Esophagus muscularis mucosa (tissue), 4 donors: ENCODE measurements at regions not wholly inside any gene's neighbourhood (a gene's known extent, or its start where the extent isn't known, plus 50 kb on each side); places are given as distances from the start of the nearest gene placed in this dataset.

ENCODE experiments used
- EP300 ChIP-seq: sonication (generic); formaldehyde crosslinking; IDR thresholded peaks from one replicate; pipeline ENCODE4 v1.6.1; 2017; ENCODE audit warnings: antibody characterized with exemption
- POLR2A ChIP-seq: fragments of 450-650 bp; IDR thresholded peaks from one replicate; pipeline ENCODE4 v1.6.1; 2017; ENCODE audit warnings: antibody characterized with exemption, moderate library complexity, mild to moderate bottlenecking, low read depth
- POLR2AphosphoS5 ChIP-seq, 2 donors: sonication (generic); formaldehyde crosslinking; IDR thresholded peaks; one replicate each; pipeline ENCODE4 v1.6.1; 2017; ENCODE audit warnings: antibody characterized with exemption in 2 of 2
- TF ChIP-seq, protein P1 (sequence below), 3 experiments: fragments of 200-600 bp in 2 of 3; fragments of 450-650 bp in 1 of 3; sonication (generic) in 2 of 3; IDR thresholded peaks; one replicate each; pipeline ENCODE4 v1.5.1; 2017 to 2019; ENCODE audit warnings: antibody characterized with exemption in 3 of 3, mild to moderate bottlenecking in 2 of 3, moderate library complexity in 1 of 3

GRCh38 chr6:47116086-47116485, 74.0 kb upstream of the ADGRF1 start:
- TF ChIP-seq, protein P1, sequence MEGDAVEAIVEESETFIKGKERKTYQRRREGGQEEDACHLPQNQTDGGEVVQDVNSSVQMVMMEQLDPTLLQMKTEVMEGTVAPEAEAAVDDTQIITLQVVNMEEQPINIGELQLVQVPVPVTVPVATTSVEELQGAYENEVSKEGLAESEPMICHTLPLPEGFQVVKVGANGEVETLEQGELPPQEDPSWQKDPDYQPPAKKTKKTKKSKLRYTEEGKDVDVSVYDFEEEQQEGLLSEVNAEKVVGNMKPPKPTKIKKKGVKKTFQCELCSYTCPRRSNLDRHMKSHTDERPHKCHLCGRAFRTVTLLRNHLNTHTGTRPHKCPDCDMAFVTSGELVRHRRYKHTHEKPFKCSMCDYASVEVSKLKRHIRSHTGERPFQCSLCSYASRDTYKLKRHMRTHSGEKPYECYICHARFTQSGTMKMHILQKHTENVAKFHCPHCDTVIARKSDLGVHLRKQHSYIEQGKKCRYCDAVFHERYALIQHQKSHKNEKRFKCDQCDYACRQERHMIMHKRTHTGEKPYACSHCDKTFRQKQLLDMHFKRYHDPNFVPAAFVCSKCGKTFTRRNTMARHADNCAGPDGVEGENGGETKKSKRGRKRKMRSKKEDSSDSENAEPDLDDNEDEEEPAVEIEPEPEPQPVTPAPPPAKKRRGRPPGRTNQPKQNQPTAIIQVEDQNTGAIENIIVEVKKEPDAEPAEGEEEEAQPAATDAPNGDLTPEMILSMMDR (IDR thresholded peaks at IDR 0.05), result no peak
- TF ChIP-seq POLR2A (no peak), POLR2AphosphoS5 (IDR thresholded peaks at IDR 0.05) (no peak), EP300 (no peak)
